ENCODE measurements at regions not wholly inside any gene's neighbourhood (a gene's known extent, or its start where the extent isn't known, plus 50 kb on each side); places are given as distances from the start of the nearest gene placed in this dataset.
"Not testable (repeated sequence)": the region's sequence is repeated elsewhere in the genome, so short reads cannot be mapped to it uniquely, and the experiment has no call there.

GRCh38 chr16:86850670-86851069 lies 272.3 kb downstream of the FOXL1 start:
- no peak for TF ChIP-seq SUZ12 (IDR thresholded peaks at IDR 0.05; ENCODE audit: extremely low read depth, insufficient read depth, insufficient read length)
- TF ChIP-seq ZNF274 (IDR thresholded peaks at IDR 0.05; ENCODE audit: low read depth, low read length), result no peak
- no peak for TF ChIP-seq YY1 (IDR thresholded peaks at IDR 0.05; ENCODE audit: insufficient read depth, insufficient read length)
- H3K36me3 ChIP-seq (ENCODE audit: insufficient read depth, insufficient read length, low read length), result no peaks in the 10 kb centered on the region
- peaks cover 5% of the 10 kb centered on the region for H3K4me1 ChIP-seq (ENCODE audit: insufficient read depth, insufficient read length)
- no peaks in the 10 kb centered on the region for H3K9me3 ChIP-seq (ENCODE audit: insufficient read depth, low read length)
- DNase-seq (ENCODE audit: low read depth, low spot score), result peak; percentile 25
- peaks cover 6% of the 10 kb centered on the region for H3K27me3 ChIP-seq (ENCODE audit: insufficient read depth, insufficient read length)
- H3K4me3 ChIP-seq (ENCODE audit: insufficient read length, low read depth), result no peak overlapping the region
- no peak overlapping the region for H3K9ac ChIP-seq (ENCODE audit: insufficient read length, low read depth)

GRCh38 chr16:86852135-86852534 lies 273.8 kb downstream of the FOXL1 start:
- H3K36me3 ChIP-seq (ENCODE audit: insufficient read depth, insufficient read length, low read length), result no peaks in the 10 kb centered on the region

DNA sequence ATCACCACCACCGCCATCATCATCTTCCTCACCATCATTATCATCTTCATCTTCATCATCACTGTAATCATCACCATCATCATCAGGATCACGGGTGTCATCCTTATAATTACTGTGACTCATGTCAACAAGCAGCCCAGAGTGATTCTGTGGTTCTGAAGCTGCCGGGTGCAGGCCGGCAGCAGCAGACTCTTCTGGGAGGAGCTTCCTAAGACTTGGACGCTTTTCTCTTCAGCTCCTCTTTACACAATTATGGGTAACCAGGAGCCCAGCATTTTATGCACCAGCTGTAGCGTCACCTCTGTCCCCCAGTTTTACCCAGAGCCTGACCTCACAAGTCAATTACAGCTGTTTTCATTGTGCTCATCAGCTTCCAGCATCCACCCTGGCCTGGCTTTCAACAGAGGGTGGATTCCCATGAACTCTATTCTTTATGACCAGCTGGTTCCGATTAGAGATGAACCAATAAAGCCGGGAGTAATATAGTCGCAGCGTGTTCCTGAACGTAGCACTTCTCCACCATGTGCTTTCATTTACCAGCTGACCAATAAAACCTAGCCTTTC lies 275.8 kb downstream of the FOXL1 start:
- Histone ChIP-seq H3K4me1 (ENCODE audit: insufficient read depth, insufficient read length) (peaks cover 4% of the 10 kb centered on the region), H3K9me3 (ENCODE audit: insufficient read depth, low read length) (no peaks in the 10 kb centered on the region), H3K9ac (ENCODE audit: insufficient read length, low read depth) (no peak overlapping the region), H3K4me3 (ENCODE audit: insufficient read length, low read depth) (no peak overlapping the region), H3K27me3 (ENCODE audit: insufficient read depth, insufficient read length) (peaks cover 2% of the 10 kb centered on the region), H3K36me3 (ENCODE audit: insufficient read depth, insufficient read length, low read length) (no peaks in the 10 kb centered on the region)
- TF ChIP-seq YY1 (IDR thresholded peaks at IDR 0.05; ENCODE audit: insufficient read depth, insufficient read length), result no peak
- no peak for TF ChIP-seq SUZ12 (IDR thresholded peaks at IDR 0.05; ENCODE audit: extremely low read depth, insufficient read depth, insufficient read length)
- no peak for TF ChIP-seq ZNF274 (IDR thresholded peaks at IDR 0.05; ENCODE audit: low read depth, low read length)
- DNase-seq (ENCODE audit: low read depth, low spot score), result no peak

More at GRCh38 chr16:86852135-86852534, 273.8 kb downstream of the FOXL1 start:
- TF ChIP-seq ZNF274 (IDR thresholded peaks at IDR 0.05; ENCODE audit: low read depth, low read length) (no peak), YY1 (IDR thresholded peaks at IDR 0.05; ENCODE audit: insufficient read depth, insufficient read length) (no peak), SUZ12 (IDR thresholded peaks at IDR 0.05; ENCODE audit: extremely low read depth, insufficient read depth, insufficient read length) (no peak)
- Histone ChIP-seq H3K4me3 (ENCODE audit: insufficient read length, low read depth) (no peak overlapping the region), H3K9ac (ENCODE audit: insufficient read length, low read depth) (no peak overlapping the region), H3K27me3 (ENCODE audit: insufficient read depth, insufficient read length) (peaks cover 2% of the 10 kb centered on the region), H3K9me3 (ENCODE audit: insufficient read depth, low read length) (no peaks in the 10 kb centered on the region), H3K4me1 (ENCODE audit: insufficient read depth, insufficient read length) (peaks cover 5% of the 10 kb centered on the region)
- no peak for DNase-seq (ENCODE audit: low read depth, low spot score)

DNA sequence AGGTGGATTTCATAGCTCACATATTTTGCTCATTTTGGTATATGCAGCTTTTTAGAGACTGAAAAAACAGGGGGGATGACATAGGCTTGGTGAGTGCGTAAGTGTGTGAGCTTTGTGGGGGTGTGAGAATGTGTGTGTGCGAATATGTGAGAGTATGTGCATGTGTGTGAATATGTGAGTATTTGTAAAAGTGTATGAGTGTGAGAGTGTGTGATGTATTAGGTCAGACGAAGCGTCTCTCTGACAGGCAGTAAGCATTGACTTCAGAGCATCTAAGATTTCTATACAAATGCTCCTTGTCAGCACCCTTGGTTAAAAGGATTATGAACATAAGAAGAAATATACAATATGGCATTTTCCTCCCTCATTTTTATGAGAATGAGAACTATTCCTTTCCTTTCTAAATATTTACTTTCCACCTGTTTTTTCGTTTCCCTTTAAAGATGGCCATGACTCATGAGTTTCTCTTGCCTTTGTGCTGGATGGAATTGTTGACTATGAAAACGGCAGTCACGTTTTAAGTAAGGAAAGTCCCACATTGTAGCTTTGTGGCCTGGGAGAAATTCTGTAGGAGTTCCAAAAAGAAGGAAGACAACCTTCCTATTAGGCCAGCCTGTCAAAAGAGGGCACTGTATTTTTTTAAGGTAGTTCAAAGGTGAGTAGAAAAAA lies 276.4 kb downstream of the FOXL1 start:
- H3K4me3 ChIP-seq (ENCODE audit: insufficient read length, low read depth), result no peak overlapping the region
- no peak for DNase-seq (ENCODE audit: low read depth, low spot score)
- no peaks in the 10 kb centered on the region for H3K36me3 ChIP-seq (ENCODE audit: insufficient read depth, insufficient read length, low read length)
- TF ChIP-seq YY1 (IDR thresholded peaks at IDR 0.05; ENCODE audit: insufficient read depth, insufficient read length) (no peak), SUZ12 (IDR thresholded peaks at IDR 0.05; ENCODE audit: extremely low read depth, insufficient read depth, insufficient read length) (no peak), ZNF274 (IDR thresholded peaks at IDR 0.05; ENCODE audit: low read depth, low read length) (no peak)
- no peaks in the 10 kb centered on the region for H3K9me3 ChIP-seq (ENCODE audit: insufficient read depth, low read length)
- no peak overlapping the region for H3K9ac ChIP-seq (ENCODE audit: insufficient read length, low read depth)
- H3K4me1 ChIP-seq (ENCODE audit: insufficient read depth, insufficient read length), result peaks cover 3% of the 10 kb centered on the region
- H3K27me3 ChIP-seq (ENCODE audit: insufficient read depth, insufficient read length), result peaks cover 2% of the 10 kb centered on the region

DNA sequence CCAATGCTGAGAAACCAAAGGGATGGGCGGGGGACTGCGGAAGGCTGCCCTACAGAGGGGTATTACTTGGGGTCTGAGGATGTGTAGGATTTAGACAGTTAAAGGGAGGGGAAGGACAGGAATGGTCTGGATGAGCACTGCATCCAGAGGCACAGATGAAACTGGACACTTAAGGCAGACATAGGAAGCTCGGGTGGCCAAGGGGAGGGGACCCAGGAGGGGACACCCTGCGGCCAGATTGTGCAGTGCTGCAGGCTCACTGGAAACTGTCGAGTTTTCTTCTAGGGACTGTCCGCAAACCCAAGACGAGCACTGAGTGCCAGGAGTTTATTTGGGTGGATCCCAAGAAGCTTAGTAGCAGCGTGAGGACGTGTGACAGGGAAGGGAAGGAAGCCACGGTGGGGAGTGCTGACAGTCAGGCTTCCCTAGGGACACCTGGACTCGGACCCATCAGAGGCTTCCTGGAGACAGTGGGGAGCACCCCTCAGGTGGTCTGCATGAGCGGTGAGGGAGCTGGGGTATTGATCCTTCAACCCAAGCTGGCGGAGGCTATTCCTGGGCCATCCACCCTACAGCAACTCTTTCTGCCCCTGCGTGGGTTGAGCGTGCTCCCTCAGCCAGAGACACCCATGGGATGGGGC lies 278.7 kb downstream of the FOXL1 start:
- no peaks in the 10 kb centered on the region for H3K9me3 ChIP-seq (ENCODE audit: insufficient read depth, low read length)
- no peak overlapping the region for H3K4me3 ChIP-seq (ENCODE audit: insufficient read length, low read depth)
- H3K36me3 ChIP-seq (ENCODE audit: insufficient read depth, insufficient read length, low read length), result no peaks in the 10 kb centered on the region
- no peaks in the 10 kb centered on the region for H3K4me1 ChIP-seq (ENCODE audit: insufficient read depth, insufficient read length)
- no peak overlapping the region for H3K9ac ChIP-seq (ENCODE audit: insufficient read length, low read depth)
- TF ChIP-seq SUZ12 (IDR thresholded peaks at IDR 0.05; ENCODE audit: extremely low read depth, insufficient read depth, insufficient read length) (no peak), YY1 (IDR thresholded peaks at IDR 0.05; ENCODE audit: insufficient read depth, insufficient read length) (no peak)
- no peak for DNase-seq (ENCODE audit: low read depth, low spot score)
- peaks cover 2% of the 10 kb centered on the region for H3K27me3 ChIP-seq (ENCODE audit: insufficient read depth, insufficient read length)

- TF ChIP-seq YY1 (IDR thresholded peaks at IDR 0.05; ENCODE audit: insufficient read depth, insufficient read length), result no peak
- no peak for TF ChIP-seq SUZ12 (IDR thresholded peaks at IDR 0.05; ENCODE audit: extremely low read depth, insufficient read depth, insufficient read length)
- no peak for TF ChIP-seq ZNF274 (IDR thresholded peaks at IDR 0.05; ENCODE audit: low read depth, low read length)
- no peaks in the 10 kb centered on the region for H3K9me3 ChIP-seq (ENCODE audit: insufficient read depth, low read length)
- no peaks in the 10 kb centered on the region for H3K4me1 ChIP-seq (ENCODE audit: insufficient read depth, insufficient read length)
- H3K36me3 ChIP-seq (ENCODE audit: insufficient read depth, insufficient read length, low read length), result no peaks in the 10 kb centered on the region
- DNase-seq (ENCODE audit: low read depth, low spot score), result no peak
- H3K4me3 ChIP-seq (ENCODE audit: insufficient read length, low read depth), result no peak overlapping the region
- no peak overlapping the region for H3K9ac ChIP-seq (ENCODE audit: insufficient read length, low read depth)
- peaks cover 2% of the 10 kb centered on the region for H3K27me3 ChIP-seq (ENCODE audit: insufficient read depth, insufficient read length)
Observed at GRCh38 chr16:86857807-86858206, 279.5 kb downstream of the FOXL1 start.

DNA sequence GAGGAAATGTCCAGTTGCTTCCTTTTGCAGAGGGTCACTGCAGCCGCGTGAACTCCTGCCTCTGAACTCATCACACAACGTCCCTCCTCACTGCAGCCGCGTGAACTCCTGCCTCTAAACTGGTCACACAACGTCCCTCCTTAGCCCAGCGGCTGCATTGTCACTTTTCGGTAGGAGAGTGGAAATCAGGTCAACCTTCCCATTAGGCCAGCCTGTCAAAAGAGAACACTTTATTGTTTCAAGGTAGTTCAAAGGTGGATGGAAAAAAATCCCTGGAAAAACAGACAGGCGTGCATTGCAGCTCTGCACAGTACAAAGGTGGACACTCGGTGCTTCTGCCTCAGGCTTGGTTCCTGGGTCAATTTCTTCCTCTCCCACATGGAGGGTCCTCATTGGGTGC lies 280.2 kb downstream of the FOXL1 start:
- Histone ChIP-seq H3K4me3 (ENCODE audit: insufficient read length, low read depth) (no peak overlapping the region), H3K4me1 (ENCODE audit: insufficient read depth, insufficient read length) (no peaks in the 10 kb centered on the region), H3K9me3 (ENCODE audit: insufficient read depth, low read length) (no peaks in the 10 kb centered on the region), H3K9ac (ENCODE audit: insufficient read length, low read depth) (no peak overlapping the region), H3K36me3 (ENCODE audit: insufficient read depth, insufficient read length, low read length) (no peaks in the 10 kb centered on the region), H3K27me3 (ENCODE audit: insufficient read depth, insufficient read length) (peaks cover 6% of the 10 kb centered on the region)
- TF ChIP-seq ZNF274 (IDR thresholded peaks at IDR 0.05; ENCODE audit: low read depth, low read length), result no peak
- no peak for TF ChIP-seq YY1 (IDR thresholded peaks at IDR 0.05; ENCODE audit: insufficient read depth, insufficient read length)
- TF ChIP-seq SUZ12 (IDR thresholded peaks at IDR 0.05; ENCODE audit: extremely low read depth, insufficient read depth, insufficient read length), result no peak
- no peak for DNase-seq (ENCODE audit: low read depth, low spot score)

DNA sequence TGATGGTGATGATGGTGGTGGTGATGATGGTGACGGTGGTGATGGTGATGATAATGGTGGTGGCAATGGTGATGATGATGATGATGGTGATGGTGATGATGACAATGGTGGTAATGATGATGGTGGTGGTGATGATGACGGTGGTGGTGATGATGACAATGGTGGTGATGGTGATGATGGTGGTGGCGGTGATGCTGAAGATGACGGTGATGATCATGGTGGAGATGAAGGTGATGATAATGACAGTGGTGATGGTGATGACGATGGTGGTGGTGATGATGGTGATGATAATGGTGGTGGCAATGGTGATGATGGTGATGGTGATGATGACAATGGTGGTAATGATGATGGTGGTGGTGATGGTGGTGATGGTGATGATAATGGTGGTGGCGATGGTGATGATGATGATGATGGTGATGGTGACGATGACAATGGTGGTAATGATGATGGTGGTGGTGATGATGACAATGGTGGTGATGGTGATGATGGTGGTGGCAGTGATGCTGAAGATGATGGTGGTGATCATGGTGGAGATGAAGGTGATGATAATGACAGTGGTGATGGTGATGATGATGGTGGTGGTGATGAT lies 283.0 kb downstream of the FOXL1 start:
- not testable (repeated sequence) for DNase-seq (ENCODE audit: low read depth, low spot score); H3K9ac ChIP-seq (ENCODE audit: insufficient read length, low read depth); H3K36me3 ChIP-seq (ENCODE audit: insufficient read depth, insufficient read length, low read length); H3K9me3 ChIP-seq (ENCODE audit: insufficient read depth, low read length); H3K4me3 ChIP-seq (ENCODE audit: insufficient read length, low read depth); H3K4me1 ChIP-seq (ENCODE audit: insufficient read depth, insufficient read length)
- H3K27me3 ChIP-seq (ENCODE audit: insufficient read depth, insufficient read length), result peaks cover 11% of the 10 kb centered on the region
